T-helper 22 cell (primary cell): ENCODE measurements at regions not wholly inside any gene's neighbourhood (a gene's known extent, or its start where the extent isn't known, plus 50 kb on each side); places are given as distances from the start of the nearest gene placed in this dataset.

Experiments
- DNase-seq: peaks from one replicate; pipeline ENCODE4 v3.0.0-alpha.2; 2020; ENCODE audit warnings: low read depth

DNA sequence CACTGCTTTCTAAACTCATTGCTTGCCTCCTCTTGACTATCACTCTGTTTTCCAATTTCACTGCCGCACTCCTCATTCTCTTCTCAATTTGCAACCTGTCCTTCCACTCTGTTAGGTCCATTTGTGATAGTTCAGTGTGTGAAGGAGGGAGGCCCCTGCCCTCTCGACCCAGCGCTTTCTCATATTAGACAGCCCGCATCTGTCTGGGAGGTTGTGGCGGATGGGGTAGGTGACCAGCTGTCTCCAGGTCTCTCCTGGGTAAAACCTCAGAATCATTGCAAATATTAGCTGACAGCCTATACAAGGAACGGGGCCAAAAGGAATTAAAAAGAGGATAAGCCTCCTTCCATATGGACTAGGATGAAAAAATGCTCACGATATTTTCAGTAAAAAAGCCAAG lies 358.3 kb downstream of the SHQ1 start:
- no peak for DNase-seq

DNA sequence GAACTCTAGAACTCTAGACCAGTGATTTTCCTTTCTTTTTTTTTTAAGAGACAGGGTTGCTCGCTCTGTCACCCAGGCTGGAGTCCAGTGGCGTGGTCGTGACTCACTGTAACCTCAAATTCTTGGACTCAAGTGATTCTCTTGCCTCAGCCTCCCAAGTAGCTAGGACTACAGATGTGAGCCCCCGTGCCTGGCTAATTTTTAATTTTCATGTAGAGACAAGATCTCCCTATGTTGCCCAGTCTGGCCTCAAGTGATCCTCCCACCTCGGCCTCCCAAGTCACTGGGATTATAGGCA lies 359.6 kb downstream of the SHQ1 start:
- DNase-seq: no peak

DNA sequence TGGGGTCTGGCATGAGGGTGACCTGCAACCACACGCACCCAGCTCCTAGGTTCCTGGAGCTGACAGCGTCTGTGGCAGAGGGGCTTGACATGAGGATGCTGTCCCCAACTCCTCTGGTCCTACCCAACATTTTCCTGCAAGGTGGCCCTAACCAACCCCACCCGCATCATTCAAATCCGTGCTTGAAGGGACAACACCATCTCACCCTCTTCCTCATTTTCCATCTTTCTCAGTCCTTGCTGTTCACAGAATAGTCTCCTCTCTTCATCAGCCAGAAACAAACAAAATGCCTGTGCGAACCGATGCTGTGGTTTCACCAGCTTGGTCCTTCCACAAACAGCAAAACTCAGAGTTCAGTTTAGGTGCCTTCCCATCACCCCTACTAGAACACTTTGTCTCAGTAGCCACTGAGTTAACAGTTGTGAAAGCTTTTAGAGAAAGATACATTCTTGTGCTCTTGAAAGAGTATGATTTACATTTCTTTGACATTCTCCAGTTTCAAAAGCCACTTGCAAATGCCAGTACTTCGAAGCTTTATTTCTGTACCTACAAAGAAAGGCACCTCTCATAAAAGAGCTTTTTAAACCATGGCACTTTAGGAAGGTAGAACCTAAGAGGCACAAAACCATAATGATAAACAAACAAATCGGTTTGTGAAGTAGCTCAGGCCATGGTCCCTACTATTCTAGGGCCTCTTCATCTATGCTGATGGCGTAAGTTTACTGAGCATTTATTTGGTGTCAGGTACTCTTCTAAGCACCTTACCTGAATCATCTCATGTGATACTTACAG lies 360.1 kb downstream of the SHQ1 start:
- DNase-seq: no peak

DNA sequence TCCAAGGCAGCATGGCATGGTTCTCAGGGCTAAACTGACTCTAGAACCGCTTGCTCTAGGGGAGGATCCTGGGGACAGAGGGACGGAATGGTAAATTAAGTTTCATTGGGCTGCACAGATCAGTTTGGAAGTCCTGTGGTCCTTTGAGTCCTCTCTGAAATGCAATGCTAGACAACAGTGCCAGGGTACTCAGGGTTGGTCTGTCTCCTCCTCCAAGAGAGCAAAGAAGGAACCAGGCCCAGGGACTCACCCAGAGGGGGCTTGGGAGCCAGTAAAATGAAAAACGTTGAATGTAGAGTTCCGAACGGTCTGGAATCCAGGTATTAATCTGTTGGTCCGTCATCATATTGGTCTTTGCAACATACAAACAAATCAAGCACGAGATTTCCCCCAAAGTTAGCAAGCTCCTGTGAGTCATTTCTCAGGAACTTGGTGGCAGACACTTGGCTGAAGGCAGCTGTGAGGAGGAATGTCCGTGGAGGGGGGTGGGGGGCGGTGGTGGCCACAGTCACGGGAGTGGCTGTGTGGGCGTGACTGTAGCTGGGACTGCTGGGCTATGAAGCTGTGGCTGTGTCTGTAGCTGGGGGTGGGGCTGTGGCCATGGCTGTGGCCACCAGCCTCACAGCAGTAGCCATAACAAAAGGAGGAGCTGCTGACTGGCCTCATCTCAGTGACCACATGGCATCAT lies 361.0 kb downstream of the SHQ1 start:
- no peak for DNase-seq

DNA sequence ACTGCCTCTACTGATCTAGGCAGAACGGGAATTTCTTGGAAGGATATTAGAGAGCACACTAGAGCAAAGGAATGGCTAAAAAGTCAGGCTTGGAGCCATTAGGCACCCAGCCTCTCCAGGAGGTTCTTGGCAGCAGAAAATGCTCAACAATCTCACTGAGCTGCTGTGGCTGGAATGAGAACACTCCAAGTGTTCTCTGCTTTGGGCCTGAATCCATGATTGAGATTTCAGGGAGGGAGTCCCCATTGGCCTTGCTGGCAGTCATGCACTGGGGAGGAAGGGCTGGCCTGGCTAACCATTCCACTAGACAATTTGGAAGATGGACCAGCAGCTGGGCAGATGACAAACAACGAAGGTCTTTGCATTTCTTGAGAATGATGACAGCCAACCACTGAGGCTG lies 362.6 kb downstream of the SHQ1 start:
- DNase-seq: no peak

DNA sequence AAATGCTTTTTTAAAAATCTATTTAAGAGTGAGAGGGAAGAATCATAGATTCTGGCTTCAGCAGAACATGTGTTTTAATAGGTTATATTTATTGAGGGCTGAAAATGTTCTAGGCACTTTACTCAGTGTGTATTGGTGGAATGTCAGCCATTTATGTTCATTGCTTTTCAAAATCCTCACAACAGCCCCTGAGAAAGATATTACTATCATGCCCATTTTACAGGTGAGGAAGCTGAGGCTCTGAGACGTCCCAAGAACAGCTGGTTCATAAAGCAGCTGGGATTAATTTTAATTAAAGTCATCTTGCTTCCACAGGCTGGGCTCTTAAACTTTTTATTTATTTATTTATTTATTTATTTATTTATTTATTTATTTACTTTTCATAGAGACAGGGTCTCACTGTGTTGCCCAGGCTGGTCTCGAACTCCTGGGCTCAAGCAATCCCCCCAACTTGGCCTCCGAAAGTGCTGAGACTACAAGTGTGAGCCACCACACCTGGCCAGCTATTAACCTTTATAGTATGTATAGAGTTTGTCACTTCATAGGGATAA lies 364.6 kb downstream of the SHQ1 start:
- no peak for DNase-seq

DNA sequence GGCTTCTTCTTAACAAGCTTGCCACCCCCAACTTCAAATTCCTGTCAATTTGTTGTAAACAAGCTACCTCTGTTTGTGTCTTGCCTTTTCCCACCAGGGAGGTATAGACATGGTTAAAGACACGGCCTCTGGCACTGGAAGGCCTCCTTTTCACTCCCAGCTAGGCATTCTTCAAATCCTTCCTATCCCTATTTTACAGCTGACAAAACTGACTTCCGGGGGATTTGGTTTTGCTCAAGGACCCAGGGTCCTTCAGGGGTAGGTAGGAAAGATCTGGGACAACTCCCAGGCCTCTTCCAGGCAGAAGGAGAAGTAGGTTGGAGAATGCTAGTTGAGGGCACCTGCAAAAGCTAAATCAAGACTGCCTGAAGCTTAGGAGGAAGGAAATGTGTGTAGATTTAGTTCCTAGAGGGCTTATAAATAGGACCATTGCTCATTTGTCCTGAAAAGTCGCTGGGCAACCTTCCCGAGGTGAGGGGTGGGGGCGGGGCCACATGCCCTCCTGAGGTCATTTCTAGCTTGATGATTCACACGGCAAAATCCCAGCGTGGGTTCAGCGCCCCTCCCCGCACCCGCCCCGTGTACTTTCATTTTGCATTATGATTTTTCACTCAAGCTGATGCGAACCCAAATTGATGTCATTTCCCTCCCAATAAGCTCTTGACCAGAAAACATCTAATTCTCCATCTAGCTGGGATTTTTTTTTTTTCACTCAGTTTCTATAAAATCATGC lies 365.5 kb downstream of the SHQ1 start:
- DNase-seq: peak; percentile 17

DNA sequence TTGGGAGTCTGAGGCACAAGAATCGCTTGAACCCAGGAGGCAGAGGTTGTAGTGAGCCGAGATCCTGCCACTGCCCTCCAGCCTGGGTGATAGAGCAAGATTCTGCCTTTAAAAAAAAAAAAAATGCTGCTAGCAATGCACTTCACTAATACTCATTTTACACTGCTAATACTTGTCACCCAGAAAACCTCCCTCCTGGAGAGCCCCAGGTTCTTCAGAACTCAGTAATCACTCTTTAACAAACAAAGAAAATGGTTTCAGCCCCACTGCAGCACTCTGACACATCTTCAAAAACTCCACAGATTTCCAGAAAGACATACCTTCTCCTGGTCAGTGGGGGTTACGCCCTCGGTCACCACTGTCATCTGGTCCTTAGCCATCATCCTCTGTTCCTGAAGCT lies 366.7 kb downstream of the SHQ1 start:
- DNase-seq: no peak

DNA sequence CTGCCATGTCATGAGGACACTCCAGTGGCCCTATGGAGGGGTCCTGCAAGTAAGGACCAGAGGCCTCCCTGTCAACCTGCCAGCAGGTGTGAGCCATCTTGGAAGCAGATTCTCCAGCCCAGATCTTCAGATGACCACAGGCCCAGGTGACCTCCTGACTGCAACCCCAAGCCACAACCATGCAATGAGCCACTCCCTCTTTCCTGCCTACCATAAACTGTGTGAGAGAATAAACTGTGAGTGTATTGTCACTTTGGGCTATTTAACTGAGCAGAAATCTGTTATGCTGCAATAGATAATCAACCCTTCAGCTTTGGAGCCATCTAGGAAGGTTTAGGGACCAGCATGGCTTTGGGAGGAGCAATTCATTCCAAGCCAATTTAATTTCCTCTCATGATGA lies 367.9 kb downstream of the SHQ1 start:
- no peak for DNase-seq

DNA sequence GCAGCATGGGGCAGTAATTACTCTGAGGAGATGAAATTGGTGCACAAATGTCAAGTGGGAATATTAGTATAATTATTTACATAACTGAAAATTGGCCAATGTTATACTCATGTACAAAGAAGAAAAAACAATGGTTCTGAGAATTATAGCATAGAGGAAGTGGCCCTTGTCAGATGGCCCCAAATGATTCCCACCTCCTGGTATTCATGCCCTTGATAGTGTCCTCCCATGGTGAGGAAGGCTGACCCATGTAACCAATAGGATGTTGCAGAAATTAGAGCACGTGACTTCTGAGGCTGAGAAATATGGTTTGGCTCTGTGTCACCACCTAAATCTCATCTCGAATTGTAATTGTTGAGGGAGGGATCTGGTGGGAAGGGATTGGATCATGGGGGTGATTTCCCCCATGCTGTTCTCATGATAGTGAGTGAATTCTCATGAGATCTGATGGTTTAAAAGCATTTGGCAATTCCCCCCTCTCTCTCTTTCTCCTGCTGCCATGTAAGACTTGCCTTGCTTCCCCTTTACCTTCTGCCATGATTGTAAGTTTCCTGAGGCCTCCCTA lies 368.5 kb downstream of the SHQ1 start:
- DNase-seq: no peak

DNA sequence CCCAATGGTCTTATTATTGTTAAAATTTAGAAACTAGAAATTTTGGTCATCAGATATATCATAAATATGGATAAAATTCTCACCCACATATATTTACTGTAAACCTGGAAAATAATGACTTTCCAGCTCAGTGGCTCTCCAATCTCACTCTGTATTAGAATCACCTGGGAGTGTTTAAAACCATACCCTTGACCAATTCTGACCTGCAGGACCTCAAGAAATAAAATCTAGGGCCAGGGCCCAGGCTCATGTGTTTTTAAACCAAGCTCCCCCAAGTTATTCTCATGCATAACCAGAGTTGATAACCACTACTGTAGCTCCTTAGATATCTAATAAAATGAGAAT lies 372.1 kb downstream of the SHQ1 start:
- DNase-seq: no peak

DNA sequence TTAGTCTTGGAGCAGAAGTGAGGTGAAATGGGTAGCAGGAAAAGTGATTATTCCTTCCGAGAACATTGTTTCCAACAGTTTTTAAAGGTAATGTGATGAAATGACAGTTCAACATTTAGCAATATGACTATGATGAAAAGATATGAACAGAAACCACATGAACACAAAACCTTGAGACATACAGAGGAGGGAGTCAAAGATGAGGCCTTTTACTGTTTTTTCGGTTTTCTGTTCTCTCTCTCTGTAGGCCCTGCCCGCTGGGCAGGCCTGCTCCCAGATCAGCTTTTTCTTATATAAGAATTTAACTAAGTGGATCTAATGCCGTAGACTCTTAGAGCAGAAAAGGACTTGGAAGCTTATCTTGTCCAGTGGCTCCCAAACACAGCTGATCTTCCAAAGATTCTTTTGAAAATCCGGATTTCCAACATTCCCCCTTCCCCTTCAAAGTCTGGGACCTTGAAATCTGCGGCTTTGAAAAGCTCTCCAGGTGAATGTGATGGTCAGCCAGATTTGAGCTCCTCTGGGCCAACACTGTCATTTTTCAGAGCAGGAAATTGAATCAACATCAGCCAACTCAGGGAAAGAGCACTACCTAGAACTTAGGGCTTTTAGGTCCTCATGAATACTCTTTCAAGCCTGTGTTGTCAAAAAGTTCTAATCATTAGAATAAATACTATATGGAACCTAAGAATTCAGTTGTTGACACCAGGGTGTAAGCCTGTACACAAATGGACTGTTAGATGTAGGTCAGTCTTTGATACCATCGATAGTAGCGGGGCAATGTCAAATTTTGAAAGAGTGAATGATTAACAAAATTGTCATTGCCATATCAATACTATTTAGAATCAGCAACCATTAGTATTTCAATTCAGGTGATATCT lies 372.7 kb downstream of the SHQ1 start:
- no peak for DNase-seq

DNA sequence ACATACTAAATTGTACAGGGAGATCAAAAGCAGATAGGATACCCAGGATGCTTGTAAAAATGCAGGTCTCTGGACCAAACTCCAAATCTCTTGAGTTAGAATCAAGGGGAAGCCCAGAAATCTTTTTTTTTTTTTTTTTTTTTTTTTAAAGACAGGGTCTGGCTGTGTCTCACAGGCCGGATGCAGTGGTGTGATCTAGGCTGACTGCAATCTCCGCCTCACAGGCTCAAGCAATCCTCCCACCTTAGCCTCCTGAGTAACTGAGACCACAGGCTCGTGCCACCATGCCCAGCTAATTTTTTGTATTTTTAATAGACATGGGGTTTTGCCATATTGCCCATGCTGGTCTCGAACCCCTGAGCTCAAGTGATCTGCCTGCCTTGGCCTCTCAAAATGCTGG lies 373.5 kb downstream of the SHQ1 start:
- DNase-seq: no peak

DNA sequence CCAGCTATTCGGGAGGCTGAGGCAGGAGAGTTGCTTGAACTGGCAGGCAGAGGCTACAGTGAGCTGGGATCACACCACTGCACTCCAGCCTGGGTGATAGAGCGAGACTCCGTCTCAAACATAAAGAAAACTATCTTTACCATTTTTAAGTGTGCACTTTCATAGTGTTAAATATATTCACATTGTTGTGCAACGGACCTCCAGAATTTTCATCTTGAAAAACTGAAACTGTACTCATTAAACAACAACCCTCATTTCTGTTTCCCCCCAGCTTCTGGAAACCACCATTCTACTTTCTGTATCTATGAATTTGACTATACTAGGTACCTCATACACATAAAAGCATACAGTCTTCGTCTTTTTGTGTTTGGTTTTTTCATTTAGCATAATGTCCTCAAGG lies 375.1 kb downstream of the SHQ1 start:
- DNase-seq: no peak

DNA sequence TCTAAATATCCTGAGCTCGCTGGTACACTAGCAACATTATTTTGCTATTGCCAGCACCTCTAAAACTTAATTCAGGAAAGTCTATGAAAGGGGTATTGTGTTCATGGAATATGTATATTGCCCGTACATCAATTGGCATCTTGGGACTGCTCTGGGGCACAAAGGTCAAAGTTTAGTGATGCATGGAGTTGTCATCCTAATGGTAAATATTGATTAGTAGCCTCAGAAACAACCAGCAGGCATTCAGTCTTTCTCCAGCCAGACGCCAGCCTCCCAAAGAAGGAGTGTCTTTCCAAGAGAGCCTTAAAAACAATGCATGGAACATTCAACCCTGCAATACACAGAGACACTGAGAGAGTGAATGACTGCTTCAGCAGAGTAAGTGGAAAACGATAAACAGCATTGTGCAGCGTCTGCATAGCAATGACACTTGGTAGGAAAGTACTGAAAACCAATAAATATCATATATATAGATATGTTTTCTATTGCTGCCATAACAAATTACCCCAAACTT lies 377.3 kb downstream of the SHQ1 start:
- DNase-seq: no peak

DNA sequence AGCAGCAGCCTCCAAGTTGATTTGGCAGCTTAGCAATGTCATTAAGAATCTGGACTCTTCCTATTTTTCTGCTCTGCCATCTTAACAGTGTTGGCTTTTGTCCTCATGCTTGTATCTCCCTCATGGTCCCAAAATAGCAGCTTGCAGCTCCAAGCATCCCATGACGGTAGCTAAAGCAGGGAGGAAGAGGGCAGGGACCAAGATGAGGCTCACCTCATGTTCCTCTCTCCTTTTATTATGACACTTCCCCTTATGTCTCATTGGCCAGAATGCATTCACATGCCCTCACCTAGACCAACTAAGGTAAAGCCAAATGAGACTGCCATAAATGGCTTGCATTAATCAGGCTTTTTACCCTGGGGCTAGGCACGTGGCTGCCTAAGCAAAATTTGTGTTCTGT lies 382.4 kb downstream of the SHQ1 start:
- DNase-seq: no peak

DNA sequence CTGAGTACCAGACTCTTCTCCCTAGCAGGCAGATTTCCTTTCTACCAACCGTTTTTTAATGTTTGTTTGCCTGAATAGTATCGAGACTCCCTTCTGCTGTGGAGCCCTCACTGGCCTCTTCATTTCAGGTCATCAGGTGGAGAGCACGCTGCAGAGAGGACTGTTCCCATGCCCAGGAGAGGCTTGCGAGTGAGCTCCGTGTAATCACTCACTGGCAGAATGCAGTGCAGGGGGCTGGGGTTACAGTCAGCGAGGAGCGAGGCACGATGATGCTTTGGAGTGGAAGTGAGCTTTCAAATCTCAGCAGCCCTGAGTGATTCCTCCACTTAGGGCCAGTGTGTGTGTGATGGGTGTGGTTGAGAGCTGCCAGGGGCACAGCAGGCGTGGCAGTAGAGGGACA lies 385.2 kb downstream of the SHQ1 start:
- DNase-seq: no peak

DNA sequence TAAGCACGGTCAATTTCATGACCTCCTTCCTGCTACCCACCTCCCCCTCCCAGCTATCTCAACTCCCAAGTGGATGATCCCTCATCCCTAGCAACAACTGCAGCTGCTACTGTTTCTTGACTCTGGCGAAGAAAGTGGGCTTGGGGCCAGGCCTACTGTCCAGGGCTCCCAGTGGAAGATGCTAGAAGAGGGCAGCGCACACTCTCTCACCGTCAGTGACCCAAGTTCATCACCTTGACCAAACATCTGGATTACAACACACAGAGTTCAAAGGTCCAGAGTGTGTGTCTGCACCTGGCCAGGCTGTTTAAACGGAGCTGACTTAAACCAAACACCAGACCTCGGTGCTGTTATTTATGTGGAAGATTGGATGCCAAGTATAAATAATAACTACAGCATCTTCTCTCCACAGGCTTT lies 385.6 kb downstream of the SHQ1 start:
- no peak for DNase-seq

DNA sequence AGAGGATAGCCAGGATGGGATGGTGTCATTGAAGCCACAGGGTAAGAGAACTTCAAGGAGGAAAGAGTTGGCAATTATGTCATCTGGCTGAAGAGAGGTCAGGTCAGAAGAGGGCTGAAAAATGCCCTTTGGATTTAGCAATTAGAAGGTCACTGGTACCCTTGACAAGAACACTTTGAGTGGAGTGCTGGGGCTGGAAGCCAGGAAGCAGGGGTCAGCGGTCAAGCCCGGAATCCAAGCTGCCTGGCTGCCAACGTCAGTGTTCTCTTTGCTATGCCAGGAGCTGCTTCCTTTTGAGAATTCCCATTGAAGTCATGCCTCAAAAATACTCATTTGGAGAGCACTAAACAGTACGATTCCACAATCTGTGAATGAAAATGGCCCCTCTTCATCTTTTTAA lies 386.5 kb downstream of the SHQ1 start:
- no peak for DNase-seq

DNA sequence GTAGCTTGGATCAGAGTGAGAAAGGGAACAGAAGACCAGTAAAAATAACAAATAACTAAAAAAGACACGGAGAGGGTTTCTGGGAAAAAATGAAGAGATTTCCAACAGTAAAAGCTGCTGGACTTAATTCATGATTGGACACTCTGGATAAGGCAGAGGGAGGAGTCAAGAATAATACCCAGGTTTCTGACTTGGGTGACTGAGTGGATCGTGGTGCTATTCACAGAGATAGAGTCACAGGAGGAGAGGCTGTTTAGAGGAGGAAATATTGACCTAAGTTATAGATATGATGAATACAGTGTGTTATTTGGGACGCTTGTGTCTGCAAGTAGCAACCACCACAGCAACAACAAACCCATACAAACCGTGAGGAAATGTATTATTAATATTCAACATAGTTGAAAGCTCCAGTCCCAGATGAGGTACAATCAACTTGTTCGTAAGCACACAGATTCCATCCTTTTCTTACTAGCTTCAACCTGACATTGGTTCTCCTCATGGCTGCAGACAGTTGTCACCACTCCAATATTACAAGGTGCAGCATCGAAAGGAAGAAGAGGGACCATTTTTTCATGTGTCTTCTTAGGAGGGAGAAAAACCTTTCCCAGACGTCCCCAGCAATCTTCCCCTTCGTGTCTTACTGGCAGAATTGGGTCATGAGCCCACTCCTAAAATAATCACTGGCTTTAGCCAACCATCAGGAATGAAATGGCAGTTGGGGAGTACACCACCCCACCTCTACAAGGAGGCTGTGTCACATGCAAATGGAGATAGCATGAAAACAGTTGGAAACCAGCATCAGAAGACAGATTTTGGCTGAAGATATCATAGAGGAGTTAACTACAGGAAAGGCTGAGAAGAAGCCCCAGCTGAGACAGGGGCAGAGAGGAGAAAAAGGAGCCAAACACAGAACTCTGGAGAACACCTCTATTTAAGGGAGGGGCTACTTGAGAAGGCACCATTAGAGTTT lies 387.8 kb downstream of the SHQ1 start:
- no peak for DNase-seq
